ENCODE measurements at regions not wholly inside any gene's neighbourhood (a gene's known extent, or its start where the extent isn't known, plus 50 kb on each side); places are given as distances from the start of the nearest gene placed in this dataset.

DNA sequence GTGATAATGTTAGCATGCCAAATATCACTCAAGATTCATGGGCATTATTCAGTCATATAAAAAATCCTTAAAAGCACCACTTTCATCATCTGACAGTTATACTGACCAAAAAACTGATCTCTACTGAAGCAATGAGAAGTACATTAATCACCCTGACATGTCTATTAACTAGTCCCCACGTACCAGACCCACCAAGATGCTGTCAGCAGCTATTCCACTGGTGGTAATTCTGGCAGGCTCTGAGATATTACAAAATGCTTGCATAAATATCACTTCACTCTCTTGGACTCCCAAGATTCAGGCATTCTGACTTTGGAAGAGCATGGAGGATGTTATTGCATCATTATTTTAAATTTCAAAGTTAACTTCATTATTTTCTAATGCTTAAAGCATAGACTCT, 717.0 kb downstream of the DNAH5 start:
- ATAC-seq (ENCODE audit: insufficient read depth, low FRiP score) (no peak), DNase-seq (no peak)
- WGBS, 2 donors = 18 to 19% methylated on average over 1 of the region's 1 CpG
- TF ChIP-seq, protein P1, sequence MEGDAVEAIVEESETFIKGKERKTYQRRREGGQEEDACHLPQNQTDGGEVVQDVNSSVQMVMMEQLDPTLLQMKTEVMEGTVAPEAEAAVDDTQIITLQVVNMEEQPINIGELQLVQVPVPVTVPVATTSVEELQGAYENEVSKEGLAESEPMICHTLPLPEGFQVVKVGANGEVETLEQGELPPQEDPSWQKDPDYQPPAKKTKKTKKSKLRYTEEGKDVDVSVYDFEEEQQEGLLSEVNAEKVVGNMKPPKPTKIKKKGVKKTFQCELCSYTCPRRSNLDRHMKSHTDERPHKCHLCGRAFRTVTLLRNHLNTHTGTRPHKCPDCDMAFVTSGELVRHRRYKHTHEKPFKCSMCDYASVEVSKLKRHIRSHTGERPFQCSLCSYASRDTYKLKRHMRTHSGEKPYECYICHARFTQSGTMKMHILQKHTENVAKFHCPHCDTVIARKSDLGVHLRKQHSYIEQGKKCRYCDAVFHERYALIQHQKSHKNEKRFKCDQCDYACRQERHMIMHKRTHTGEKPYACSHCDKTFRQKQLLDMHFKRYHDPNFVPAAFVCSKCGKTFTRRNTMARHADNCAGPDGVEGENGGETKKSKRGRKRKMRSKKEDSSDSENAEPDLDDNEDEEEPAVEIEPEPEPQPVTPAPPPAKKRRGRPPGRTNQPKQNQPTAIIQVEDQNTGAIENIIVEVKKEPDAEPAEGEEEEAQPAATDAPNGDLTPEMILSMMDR (IDR thresholded peaks at IDR 0.05; ENCODE audit: control extremely low read depth, extremely low read depth) = no peak
- Histone ChIP-seq H3K36me3 (ENCODE audit: control insufficient read depth in 4 of 4, insufficient read depth in 4 of 4, low read length in 4 of 4) (no peaks in the 10 kb centered on the region), H3K9me3 (ENCODE audit: control insufficient read depth in 4 of 4, insufficient read depth in 3 of 4, low read length in 3 of 4) (no peaks in the 10 kb centered on the region), H3K4me1 (ENCODE audit: control insufficient read depth in 5 of 5, insufficient read depth in 5 of 5, low read length in 5 of 5) (no peaks in the 10 kb centered on the region), H3K4me3 (no peak overlapping the region), H3K27ac (ENCODE audit: low read depth in 1 of 2, low read length in 1 of 2) (no peak overlapping the region), H3K9ac (ENCODE audit: insufficient read depth in 1 of 2, low read length in 2 of 2) (no peak overlapping the region), H3K27me3 (ENCODE audit: control insufficient read depth in 3 of 3, insufficient read depth in 3 of 3, low read length in 2 of 3) (no peaks in the 10 kb centered on the region)

DNA sequence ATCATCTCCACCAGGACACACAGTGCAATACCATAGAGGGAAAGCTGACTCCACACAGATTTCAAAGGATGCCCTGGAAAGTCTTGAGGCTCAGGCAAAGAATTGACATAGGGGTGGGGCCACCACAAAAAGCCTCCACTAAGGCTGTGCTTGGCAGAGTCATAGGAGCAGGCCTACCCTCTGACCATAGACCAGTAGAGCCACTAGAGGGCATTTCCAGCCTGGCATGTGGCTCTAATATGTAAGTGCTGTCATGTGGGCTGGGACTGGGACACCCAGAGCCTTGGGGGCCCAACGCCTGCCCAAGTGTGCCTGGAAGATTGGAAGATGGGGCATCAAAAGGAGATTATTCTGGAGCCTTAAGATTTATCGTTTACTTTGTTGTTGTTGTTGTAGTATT, 726.0 kb downstream of the DNAH5 start:
- DNase-seq = no peak
- H3K4me1 ChIP-seq (ENCODE audit: control insufficient read depth in 5 of 5, insufficient read depth in 5 of 5, low read length in 5 of 5) = no peaks in the 10 kb centered on the region
- no peak overlapping the region for H3K27ac ChIP-seq (ENCODE audit: low read depth in 1 of 2, low read length in 1 of 2)
- TF ChIP-seq, protein P1 (IDR thresholded peaks at IDR 0.05; ENCODE audit: control extremely low read depth, extremely low read depth) = no peak
- no peak overlapping the region for H3K4me3 ChIP-seq
- 78 to 84% methylated on average over 2 of the region's 2 CpGs for WGBS, 2 donors
- no peak overlapping the region for H3K9ac ChIP-seq (ENCODE audit: insufficient read depth in 1 of 2, low read length in 2 of 2)
- H3K36me3 ChIP-seq (ENCODE audit: control insufficient read depth in 4 of 4, insufficient read depth in 4 of 4, low read length in 4 of 4) = no peaks in the 10 kb centered on the region
- H3K27me3 ChIP-seq (ENCODE audit: control insufficient read depth in 3 of 3, insufficient read depth in 3 of 3, low read length in 2 of 3) = no peaks in the 10 kb centered on the region
- no peaks in the 10 kb centered on the region for H3K9me3 ChIP-seq (ENCODE audit: control insufficient read depth in 4 of 4, insufficient read depth in 3 of 4, low read length in 3 of 4)
- ATAC-seq (ENCODE audit: insufficient read depth, low FRiP score) = no peak

DNA sequence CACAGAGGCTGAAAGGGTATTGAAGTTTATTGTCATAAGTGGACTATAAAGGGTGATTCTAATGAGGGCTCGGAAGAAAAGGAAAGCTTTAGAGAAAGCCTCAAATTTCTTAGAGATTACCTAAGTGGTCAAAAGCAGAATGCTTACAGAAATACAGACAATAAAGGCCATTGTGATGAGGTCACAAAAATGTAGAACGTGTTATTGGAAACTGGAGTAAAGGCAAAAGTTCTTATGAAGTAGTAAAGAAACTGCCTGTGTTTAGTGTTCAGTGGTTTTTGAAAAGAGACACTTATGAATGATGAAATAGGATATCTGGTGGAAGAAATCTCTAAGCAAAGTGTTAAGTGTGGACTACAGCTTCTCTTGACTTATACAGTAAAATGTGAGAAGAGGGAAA, 726.9 kb downstream of the DNAH5 start:
- no peak overlapping the region for H3K4me3 ChIP-seq
- DNase-seq = no peak
- no peak overlapping the region for H3K9ac ChIP-seq (ENCODE audit: insufficient read depth in 1 of 2, low read length in 2 of 2)
- H3K27ac ChIP-seq (ENCODE audit: low read depth in 1 of 2, low read length in 1 of 2) = no peak overlapping the region
- TF ChIP-seq, protein P1 (IDR thresholded peaks at IDR 0.05; ENCODE audit: control extremely low read depth, extremely low read depth) = no peak
- no peaks in the 10 kb centered on the region for H3K36me3 ChIP-seq (ENCODE audit: control insufficient read depth in 4 of 4, insufficient read depth in 4 of 4, low read length in 4 of 4)
- H3K27me3 ChIP-seq (ENCODE audit: control insufficient read depth in 3 of 3, insufficient read depth in 3 of 3, low read length in 2 of 3) = no peaks in the 10 kb centered on the region
- no peaks in the 10 kb centered on the region for H3K9me3 ChIP-seq (ENCODE audit: control insufficient read depth in 4 of 4, insufficient read depth in 3 of 4, low read length in 3 of 4)
- 72 to 81% methylated on average over 2 of the region's 2 CpGs for WGBS, 2 donors
- no peak for ATAC-seq (ENCODE audit: insufficient read depth, low FRiP score)
- no peaks in the 10 kb centered on the region for H3K4me1 ChIP-seq (ENCODE audit: control insufficient read depth in 5 of 5, insufficient read depth in 5 of 5, low read length in 5 of 5)

DNA sequence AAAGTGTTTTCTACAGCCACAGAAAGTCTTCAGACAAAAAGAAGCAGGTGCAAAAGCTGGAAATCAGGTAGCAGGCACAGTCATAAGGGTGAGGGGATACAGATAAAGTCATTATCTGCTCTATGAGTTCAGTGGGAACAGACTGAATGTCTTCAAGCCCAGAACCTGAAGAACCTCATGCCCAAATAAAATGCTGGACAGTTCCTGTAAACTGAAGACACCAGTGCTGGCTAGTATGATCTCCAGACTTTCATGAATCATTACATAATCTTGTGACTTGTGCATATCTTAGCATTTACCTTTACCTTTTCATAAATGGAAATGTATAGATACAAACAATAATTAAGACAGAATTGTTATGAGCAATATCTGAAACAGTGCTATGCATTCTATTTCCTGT, 728.7 kb downstream of the DNAH5 start:
- Histone ChIP-seq H3K9me3 (ENCODE audit: control insufficient read depth in 4 of 4, insufficient read depth in 3 of 4, low read length in 3 of 4) (no peaks in the 10 kb centered on the region), H3K4me1 (ENCODE audit: control insufficient read depth in 5 of 5, insufficient read depth in 5 of 5, low read length in 5 of 5) (no peaks in the 10 kb centered on the region), H3K27ac (ENCODE audit: low read depth in 1 of 2, low read length in 1 of 2) (no peak overlapping the region), H3K9ac (ENCODE audit: insufficient read depth in 1 of 2, low read length in 2 of 2) (no peak overlapping the region), H3K4me3 (no peak overlapping the region), H3K27me3 (ENCODE audit: control insufficient read depth in 3 of 3, insufficient read depth in 3 of 3, low read length in 2 of 3) (no peaks in the 10 kb centered on the region), H3K36me3 (ENCODE audit: control insufficient read depth in 4 of 4, insufficient read depth in 4 of 4, low read length in 4 of 4) (no peaks in the 10 kb centered on the region)
- ATAC-seq (ENCODE audit: insufficient read depth, low FRiP score) = no peak
- DNase-seq = no peak
- TF ChIP-seq, protein P1 (IDR thresholded peaks at IDR 0.05; ENCODE audit: control extremely low read depth, extremely low read depth) = no peak

Measured in lung (tissue), 11 donors.